ENCODE measurements at regions not wholly inside any gene's neighbourhood (a gene's known extent, or its start where the extent isn't known, plus 50 kb on each side); places are given as distances from the start of the nearest gene placed in this dataset.

GRCh38 chr7:45408409-45408737 lies 165.8 kb upstream of the ADCY1 start:
- Histone ChIP-seq H3K4me3 (ENCODE audit: low read length) (no peak overlapping the region), H3K9ac (ENCODE audit: low read length) (no peak overlapping the region), H3K9me3 (ENCODE audit: control insufficient read depth, low read length) (peaks cover 24% of the 10 kb centered on the region), H3K27me3 (replicated peaks; ENCODE audit: control insufficient read depth, insufficient read depth, low read length) (peaks cover 8% of the 10 kb centered on the region), H3K4me1 (ENCODE audit: control insufficient read depth, insufficient read depth, low read length) (peaks cover 13% of the 10 kb centered on the region), H3K36me3 (ENCODE audit: control insufficient read depth, insufficient read depth, low read length, severe bottlenecking) (no peaks in the 10 kb centered on the region)
- DNase-seq (ENCODE audit: low read depth) = no peak

- no peak overlapping the region for H3K9ac ChIP-seq (ENCODE audit: low read length)
- no peak for DNase-seq (ENCODE audit: low read depth)
- no peak overlapping the region for H3K4me3 ChIP-seq (ENCODE audit: low read length)
- no peaks in the 10 kb centered on the region for H3K36me3 ChIP-seq (ENCODE audit: control insufficient read depth, insufficient read depth, low read length, severe bottlenecking)
- no peaks in the 10 kb centered on the region for H3K4me1 ChIP-seq (ENCODE audit: control insufficient read depth, insufficient read depth, low read length)
- peaks cover 12% of the 10 kb centered on the region for H3K27me3 ChIP-seq (replicated peaks; ENCODE audit: control insufficient read depth, insufficient read depth, low read length)
- H3K9me3 ChIP-seq (ENCODE audit: control insufficient read depth, low read length) = peaks cover 14% of the 10 kb centered on the region
Observed at GRCh38 chr7:45410893-45411292, 163.3 kb upstream of the ADCY1 start.

- Histone ChIP-seq H3K27me3 (replicated peaks; ENCODE audit: control insufficient read depth, insufficient read depth, low read length) (peaks cover 4% of the 10 kb centered on the region), H3K36me3 (ENCODE audit: control insufficient read depth, insufficient read depth, low read length, severe bottlenecking) (no peaks in the 10 kb centered on the region), H3K4me1 (ENCODE audit: control insufficient read depth, insufficient read depth, low read length) (peaks cover 5% of the 10 kb centered on the region), H3K9me3 (ENCODE audit: control insufficient read depth, low read length) (peaks cover 14% of the 10 kb centered on the region), H3K4me3 (ENCODE audit: low read length) (no peak overlapping the region), H3K9ac (ENCODE audit: low read length) (no peak overlapping the region)
- DNase-seq (ENCODE audit: low read depth) = no peak
Observed at GRCh38 chr7:45413419-45413818, 160.7 kb upstream of the ADCY1 start.

GRCh38 chr7:45414226-45414625 lies 159.9 kb upstream of the ADCY1 start:
- Histone ChIP-seq H3K9ac (ENCODE audit: low read length) (no peak overlapping the region), H3K4me3 (ENCODE audit: low read length) (no peak overlapping the region), H3K27me3 (replicated peaks; ENCODE audit: control insufficient read depth, insufficient read depth, low read length) (peaks cover 4% of the 10 kb centered on the region), H3K9me3 (ENCODE audit: control insufficient read depth, low read length) (peaks cover 14% of the 10 kb centered on the region), H3K4me1 (ENCODE audit: control insufficient read depth, insufficient read depth, low read length) (peaks cover 5% of the 10 kb centered on the region), H3K36me3 (ENCODE audit: control insufficient read depth, insufficient read depth, low read length, severe bottlenecking) (no peaks in the 10 kb centered on the region)
- no peak for DNase-seq (ENCODE audit: low read depth)

- H3K4me1 ChIP-seq (ENCODE audit: control insufficient read depth, insufficient read depth, low read length) = peaks cover 5% of the 10 kb centered on the region
Observed at GRCh38 chr7:45415265-45415664, 158.9 kb upstream of the ADCY1 start.

GRCh38 chr7:45416846-45417245 lies 157.3 kb upstream of the ADCY1 start:
- peaks cover 4% of the 10 kb centered on the region for H3K27me3 ChIP-seq (replicated peaks; ENCODE audit: control insufficient read depth, insufficient read depth, low read length)
- peaks cover 4% of the 10 kb centered on the region for H3K9me3 ChIP-seq (ENCODE audit: control insufficient read depth, low read length)
- DNase-seq (ENCODE audit: low read depth) = no peak
- H3K4me1 ChIP-seq (ENCODE audit: control insufficient read depth, insufficient read depth, low read length) = peaks cover 20% of the 10 kb centered on the region
- H3K9ac ChIP-seq (ENCODE audit: low read length) = no peak overlapping the region
- no peaks in the 10 kb centered on the region for H3K36me3 ChIP-seq (ENCODE audit: control insufficient read depth, insufficient read depth, low read length, severe bottlenecking)
- no peak overlapping the region for H3K4me3 ChIP-seq (ENCODE audit: low read length)

More at GRCh38 chr7:45415265-45415664, 158.9 kb upstream of the ADCY1 start:
- Histone ChIP-seq H3K27me3 (replicated peaks; ENCODE audit: control insufficient read depth, insufficient read depth, low read length) (peaks cover 4% of the 10 kb centered on the region), H3K36me3 (ENCODE audit: control insufficient read depth, insufficient read depth, low read length, severe bottlenecking) (no peaks in the 10 kb centered on the region), H3K9me3 (ENCODE audit: control insufficient read depth, low read length) (peaks cover 14% of the 10 kb centered on the region), H3K9ac (ENCODE audit: low read length) (no peak overlapping the region), H3K4me3 (ENCODE audit: low read length) (no peak overlapping the region)
- no peak for DNase-seq (ENCODE audit: low read depth)

GRCh38 chr7:45417268-45417667 lies 156.9 kb upstream of the ADCY1 start:
- H3K9ac ChIP-seq (ENCODE audit: low read length) = no peak overlapping the region
- H3K4me1 ChIP-seq (ENCODE audit: control insufficient read depth, insufficient read depth, low read length) = peaks cover 24% of the 10 kb centered on the region
- no peaks in the 10 kb centered on the region for H3K36me3 ChIP-seq (ENCODE audit: control insufficient read depth, insufficient read depth, low read length, severe bottlenecking)
- H3K9me3 ChIP-seq (ENCODE audit: control insufficient read depth, low read length) = no peaks in the 10 kb centered on the region
- H3K4me3 ChIP-seq (ENCODE audit: low read length) = no peak overlapping the region
- DNase-seq (ENCODE audit: low read depth) = no peak
- H3K27me3 ChIP-seq (replicated peaks; ENCODE audit: control insufficient read depth, insufficient read depth, low read length) = peaks cover 4% of the 10 kb centered on the region

- H3K27me3 ChIP-seq (replicated peaks; ENCODE audit: control insufficient read depth, insufficient read depth, low read length) = peaks cover 4% of the 10 kb centered on the region
- no peaks in the 10 kb centered on the region for H3K9me3 ChIP-seq (ENCODE audit: control insufficient read depth, low read length)
- peaks cover 27% of the 10 kb centered on the region for H3K4me1 ChIP-seq (ENCODE audit: control insufficient read depth, insufficient read depth, low read length)
- H3K36me3 ChIP-seq (ENCODE audit: control insufficient read depth, insufficient read depth, low read length, severe bottlenecking) = no peaks in the 10 kb centered on the region
- H3K9ac ChIP-seq (ENCODE audit: low read length) = no peak overlapping the region
- H3K4me3 ChIP-seq (ENCODE audit: low read length) = no peak overlapping the region
- DNase-seq (ENCODE audit: low read depth) = no peak
Observed at GRCh38 chr7:45417735-45418134, 156.4 kb upstream of the ADCY1 start.

- peaks cover 27% of the 10 kb centered on the region for H3K4me1 ChIP-seq (ENCODE audit: control insufficient read depth, insufficient read depth, low read length)
- no peaks in the 10 kb centered on the region for H3K27me3 ChIP-seq (replicated peaks; ENCODE audit: control insufficient read depth, insufficient read depth, low read length)
Observed at GRCh38 chr7:45420843-45421495, 153.2 kb upstream of the ADCY1 start.

GRCh38 chr7:45421806-45422205 lies 152.4 kb upstream of the ADCY1 start:
- peaks cover 23% of the 10 kb centered on the region for H3K4me1 ChIP-seq (ENCODE audit: control insufficient read depth, insufficient read depth, low read length)
- H3K9me3 ChIP-seq (ENCODE audit: control insufficient read depth, low read length) = no peaks in the 10 kb centered on the region
- peak overlapping the region; percentile 63 for H3K9ac ChIP-seq (ENCODE audit: low read length)
- H3K27me3 ChIP-seq (replicated peaks; ENCODE audit: control insufficient read depth, insufficient read depth, low read length) = no peaks in the 10 kb centered on the region
- H3K4me3 ChIP-seq (ENCODE audit: low read length) = peak overlapping the region; percentile 46
- DNase-seq (ENCODE audit: low read depth) = no peak
- H3K36me3 ChIP-seq (ENCODE audit: control insufficient read depth, insufficient read depth, low read length, severe bottlenecking) = no peaks in the 10 kb centered on the region

More at GRCh38 chr7:45420843-45421495, 153.2 kb upstream of the ADCY1 start:
- H3K4me3 ChIP-seq (ENCODE audit: low read length) = peak overlapping the region; percentile 46
- peak; percentile 5 for DNase-seq (ENCODE audit: low read depth)
- no peaks in the 10 kb centered on the region for H3K9me3 ChIP-seq (ENCODE audit: control insufficient read depth, low read length)
- no peaks in the 10 kb centered on the region for H3K36me3 ChIP-seq (ENCODE audit: control insufficient read depth, insufficient read depth, low read length, severe bottlenecking)
- peak overlapping the region; percentile 63 for H3K9ac ChIP-seq (ENCODE audit: low read length)

GRCh38 chr7:45430397-45430796 lies 143.8 kb upstream of the ADCY1 start:
- no peaks in the 10 kb centered on the region for H3K36me3 ChIP-seq (ENCODE audit: control insufficient read depth, insufficient read depth, low read length, severe bottlenecking)
- DNase-seq (ENCODE audit: low read depth) = no peak

More at GRCh38 chr7:45430397-45430796, 143.8 kb upstream of the ADCY1 start:
- Histone ChIP-seq H3K27me3 (replicated peaks; ENCODE audit: control insufficient read depth, insufficient read depth, low read length) (no peaks in the 10 kb centered on the region), H3K9me3 (ENCODE audit: control insufficient read depth, low read length) (no peaks in the 10 kb centered on the region), H3K9ac (ENCODE audit: low read length) (no peak overlapping the region), H3K4me3 (ENCODE audit: low read length) (no peak overlapping the region), H3K4me1 (ENCODE audit: control insufficient read depth, insufficient read depth, low read length) (peaks cover 18% of the 10 kb centered on the region)

All from adipocyte (in vitro differentiated cells).